Endothelial cell of umbilical vein (primary cell): ENCODE measurements at regions not wholly inside any gene's neighbourhood (a gene's known extent, or its start where the extent isn't known, plus 50 kb on each side); places are given as distances from the start of the nearest gene placed in this dataset.

Experiments
- BruUV-seq: library from RNA; stranded (reverse); fragments of 400-500 nt; replicated peaks from 2 replicates; lab custom pipeline; 2021; lab: Mats Ljungman, UMichigan
- CTCF ChIA-PET: fragments of 300-600, 350-600 bp; sonication (Branson Sonifier 250); formaldehyde crosslinking; loops from one replicate; lab custom pipeline; 2021; ENCODE audit warnings: antibody characterized with exemption, inconsistent platforms; lab: Charles Lee
- POLR2A ChIA-PET: fragments of 300-600, 350-600 bp; sonication (Branson Sonifier 250); formaldehyde crosslinking; loops from one replicate; lab custom pipeline; 2021; ENCODE audit warnings: antibody characterized with exemption, inconsistent platforms; lab: Charles Lee
- DNase-seq: peaks from one replicate; pipeline ENCODE4 v3.0.0-alpha.2; 2011; ENCODE audit warnings: low read depth, low spot score
- FAIRE-seq: peaks from 2 replicates; lab custom pipeline; 2011; peaks lifted over from hg19 to GRCh38; lab: Jason Lieb, UNC
- H2AFZ ChIP-seq: 2 replicates; pipeline ENCODE4 v1.6.0; 2012; ENCODE audit warnings: low read depth, low read length, control low read depth, inconsistent platforms
- H3K27ac ChIP-seq: 2 replicates; pipeline ENCODE4 v1.5.1; 2011; ENCODE audit warnings: low read depth, mild to moderate bottlenecking, control low read depth, low read length, moderate library complexity; ENCODE audit not compliant: insufficient read depth
- H3K27me3 ChIP-seq, 2 experiments: 2 replicates each; pipeline versions ENCODE4 v1.6.0 to v1.6.1; 2011; ENCODE audit warnings: low read length in 2 of 2, mixed read lengths in 1 of 2; ENCODE audit not compliant: control insufficient read depth in 2 of 2, insufficient read depth in 2 of 2
- H3K36me3 ChIP-seq, 2 experiments: 2 replicates in 1 of 2; 3 replicates in 1 of 2; pipeline ENCODE4 v1.5.1; 2011; ENCODE audit warnings: low read length in 2 of 2, mild to moderate bottlenecking in 1 of 2, moderate library complexity in 1 of 2; ENCODE audit not compliant: control insufficient read depth in 2 of 2, insufficient read depth in 2 of 2; ENCODE audit errors: extremely low read depth in 1 of 2
- H3K4me1 ChIP-seq: 3 replicates; pipeline ENCODE4 v1.5.1; 2011; ENCODE audit warnings: mild to moderate bottlenecking, low read length; ENCODE audit not compliant: control insufficient read depth, insufficient read depth; ENCODE audit errors: extremely low read depth
- H3K4me2 ChIP-seq: 2 replicates; pipeline ENCODE4 v1.6.1; 2011; ENCODE audit warnings: low read length, control low read depth, mixed read lengths; ENCODE audit not compliant: insufficient read depth
- H3K4me3 ChIP-seq, 3 experiments: fragments of 200-600 bp in 1 of 3; sonication (generic), shearing (Covaris generic) in 1 of 3; replicated peaks in 1 of 3; 2 replicates each; pipeline ENCODE4 v1.5.1; 2011 to 2016; ENCODE audit warnings: control low read depth in 3 of 3, low read length in 3 of 3, mild to moderate bottlenecking in 2 of 3, inconsistent platforms in 1 of 3, low read depth in 1 of 3, moderate library complexity in 1 of 3; ENCODE audit not compliant: insufficient read depth in 1 of 3
- H3K79me2 ChIP-seq: 2 replicates; pipeline ENCODE4 v1.6.0; 2012; ENCODE audit warnings: low read length, inconsistent platforms; ENCODE audit not compliant: control insufficient read depth, insufficient read depth
- H3K9ac ChIP-seq: replicated peaks from 2 replicates; pipeline ENCODE3; 2011; ENCODE audit warnings: low read length, control low read depth; ENCODE audit not compliant: insufficient read depth; ENCODE audit errors: extremely low read depth
- H3K9me1 ChIP-seq: replicated peaks from 3 replicates; pipeline ENCODE4 v1.6.0; 2011; ENCODE audit warnings: mild to moderate bottlenecking, low read length; ENCODE audit not compliant: control insufficient read depth, insufficient read depth; ENCODE audit errors: extremely low read depth
- H3K9me3 ChIP-seq: replicated peaks from 2 replicates; pipeline ENCODE4 v1.5.1; 2012; ENCODE audit warnings: low read length, inconsistent platforms; ENCODE audit not compliant: control insufficient read depth, insufficient read depth
- H4K20me1 ChIP-seq: replicated peaks from 2 replicates; pipeline ENCODE3; 2011; ENCODE audit warnings: mild to moderate bottlenecking, low read length; ENCODE audit not compliant: control insufficient read depth, insufficient read depth; ENCODE audit errors: extremely low read depth
- CTCF ChIP-seq, 2 donors: IDR thresholded peaks; 1 replicate in 1 of 2; 2 replicates in 1 of 2; pipeline ENCODE4 v1.5.1; 2011; ENCODE audit warnings: low read length in 2 of 2, mild to moderate bottlenecking in 2 of 2, moderate library complexity in 2 of 2, control low read depth in 1 of 2, inconsistent platforms in 1 of 2, low read depth in 1 of 2; ENCODE audit not compliant: insufficient read depth in 1 of 2; ENCODE audit errors: extremely low read depth in 1 of 2
- EZH2 ChIP-seq: IDR thresholded peaks from 2 replicates; pipeline ENCODE4 v1.6.1; 2012; ENCODE audit warnings: borderline replicate concordance, low read depth, mild to moderate bottlenecking, moderate library complexity, low read length, inconsistent platforms; ENCODE audit not compliant: severe bottlenecking
- FOS ChIP-seq: IDR thresholded peaks from 2 replicates; pipeline ENCODE4 v1.6.1; 2011; ENCODE audit warnings: mild to moderate bottlenecking, low read length, moderate library complexity, borderline replicate concordance; ENCODE audit not compliant: insufficient read depth
- GATA2 ChIP-seq: IDR thresholded peaks from 2 replicates; pipeline ENCODE4 v1.7.0; 2011; ENCODE audit warnings: low read depth, mild to moderate bottlenecking, moderate library complexity, mixed read lengths, low read length; ENCODE audit not compliant: insufficient read length, insufficient read depth
- JUN ChIP-seq: IDR thresholded peaks from 2 replicates; pipeline ENCODE4 v1.6.1; 2011; ENCODE audit warnings: borderline replicate concordance, low read depth; ENCODE audit not compliant: insufficient read length, insufficient read depth
- MAX ChIP-seq: IDR thresholded peaks from 2 replicates; pipeline ENCODE4 v1.6.1; 2011; ENCODE audit not compliant: insufficient read depth, insufficient read length
- MYC ChIP-seq: IDR thresholded peaks from one replicate; pipeline ENCODE4 v1.6.1; 2011; ENCODE audit warnings: mild to moderate bottlenecking, low read depth, low read length
- POLR2A ChIP-seq: IDR thresholded peaks from 2 replicates; pipeline ENCODE4 v1.6.1; 2012; ENCODE audit warnings: low read depth, mild to moderate bottlenecking, control low read depth, low read length
- POLR2AphosphoS5 ChIP-seq: IDR thresholded peaks from 2 replicates; pipeline ENCODE4 v1.6.1; 2012; ENCODE audit warnings: low read depth, mild to moderate bottlenecking, control low read depth, low read length, moderate library complexity; ENCODE audit not compliant: insufficient read depth
- dilution Hi-C: fragments of 300-500 bp; cut with MboI; formaldehyde crosslinking; loops from one replicate; pipeline ENCODE4 v1.15.0; 2019; ENCODE audit warnings: low sequenced_read_pairs; ENCODE audit not compliant: extremely low pct_ligation_motif_present
- intact Hi-C: fragments of 100-400 bp; cut with micrococcal nuclease; formaldehyde crosslinking; loops from one replicate; pipeline ENCODE4 v1.10.0; 2022

GRCh38 chr2:6072768-6073167, 380.6 kb downstream of the SOX11 start:
- Histone ChIP-seq H3K36me3 (no peaks in the 10 kb centered on the region), H3K4me3 (no peak overlapping the region), H3K79me2 (no peaks in the 10 kb centered on the region), H3K9me3 (peaks cover 6% of the 10 kb centered on the region), H3K9ac (no peak overlapping the region), H3K4me2 (no peak overlapping the region), H3K4me1 (no peaks in the 10 kb centered on the region), H4K20me1 (no peaks in the 10 kb centered on the region), H2AFZ (no peak overlapping the region), H3K27me3 (no peaks in the 10 kb centered on the region), H3K9me1 (no peaks in the 10 kb centered on the region), H3K27ac (no peak overlapping the region)
- dilution Hi-C loops, result no loop called here
- intact Hi-C loops, result no loop called here
- CTCF ChIA-PET, result no interaction called here
- BruUV-seq, result no TSS peak
- TF ChIP-seq GATA2 (no peak), POLR2AphosphoS5 (no peak), MAX (no peak), POLR2A (no peak), CTCF (IDR thresholded peaks at IDR 0.05; ENCODE audit: extremely low read depth in 1 of 2, insufficient read depth in 1 of 2, low read depth in 1 of 2, low read length in 2 of 2) (no peak), EZH2 (no peak), MYC (no peak), JUN (no peak), FOS (no peak)
- DNase-seq (no peak), FAIRE-seq (no peak)
- POLR2A ChIA-PET, result no interaction called here
